Ovary (tissue), 7 donors: ENCODE measurements at regions not wholly inside any gene's neighbourhood (a gene's known extent, or its start where the extent isn't known, plus 50 kb on each side); places are given as distances from the start of the nearest gene placed in this dataset.

Experiments used
- DNase-seq, 5 donors: peaks; one replicate each; pipeline ENCODE4 v3.0.0-alpha.2; 2019 to 2020
- H3K27ac ChIP-seq, 2 donors: fragments of 200-600 bp; one replicate each; pipeline versions ENCODE4 v1.5.1 to v1.8.0; 2019 to 2022
- H3K27me3 ChIP-seq: fragments of 200-600 bp; one replicate; pipeline ENCODE4 v1.8.0; 2022
- H3K36me3 ChIP-seq: fragments of 200-600 bp; sonication (generic); one replicate; pipeline ENCODE4 v1.5.1; 2019
- H3K4me1 ChIP-seq: one replicate; pipeline ENCODE4 v1.8.1; 2013; ENCODE audit warnings: mild to moderate bottlenecking, moderate library complexity; ENCODE audit not compliant: insufficient read depth
- H3K4me3 ChIP-seq: fragments of 200-600 bp; sonication (generic); one replicate; pipeline ENCODE4 v1.5.1; 2017
- H3K9me3 ChIP-seq, 2 donors: fragments of 200-600 bp in 1 of 2; sonication (generic) in 1 of 2; one replicate each; pipeline versions ENCODE4 v1.5.1 to v1.8.1; 2013 to 2019; ENCODE audit warnings: mild to moderate bottlenecking in 1 of 2, moderate library complexity in 1 of 2
- CTCF ChIP-seq, 3 donors: fragments of 450-650 bp in 2 of 3; fragments of 200-600 bp in 1 of 3; IDR thresholded peaks; one replicate each; pipeline versions ENCODE4 v1.5.1 to v1.8.0; 2016 to 2022; ENCODE audit warnings: antibody characterized with exemption in 3 of 3, mild to moderate bottlenecking in 1 of 3
- EP300 ChIP-seq: sonication (generic); formaldehyde crosslinking; IDR thresholded peaks from one replicate; pipeline ENCODE4 v1.6.1; 2017; ENCODE audit warnings: antibody characterized with exemption
- POLR2A ChIP-seq: fragments of 450-650 bp; IDR thresholded peaks from one replicate; pipeline ENCODE4 v1.6.1; 2017; ENCODE audit warnings: antibody characterized with exemption, mild to moderate bottlenecking, moderate library complexity
- WGBS, 3 donors: extraction: QIAGEN DNeasy Blood & Tissue Kit in 1 of 3; methylation state at CpG; one replicate each; pipeline versions ENCODE4 v1.1.5 to v1.1.7; 2013 to 2017; 5-methylcytosine and 5-hydroxymethylcytosine counted together
- intact Hi-C, 4 donors: fragments of 100-400 bp; cut with DNase I; formaldehyde crosslinking; loops; one replicate each; pipeline versions ENCODE4 v1.11.0 to v1.15.1; 2022 to 2023
- donor health status: DM: no; HTN: no; CAD: no; lungs with moderate emphysema.
- donor health status: DM: no; HTN: no; CAD: no.
- donor health status: Bipolar disorder and iron deficiency.
- donor health status: DM: no; HTN: no; CAD: no.
- donor health status: DM: yes; HTN: yes; CAD: no.

- WGBS, 3 donors: 67 to 78% (median 74%) methylated on average over 5 of the region's 5 CpGs
- H3K27ac ChIP-seq: no peak overlapping the region
- no peaks in the 10 kb centered on the region for H3K36me3 ChIP-seq
- no peaks in the 10 kb centered on the region for H3K27me3 ChIP-seq
- intact Hi-C loops: no loop called here
- no peak for DNase-seq
- no peak overlapping the region for H3K4me3 ChIP-seq
- TF ChIP-seq CTCF (IDR thresholded peaks at IDR 0.05) (no peak), EP300 (no peak), POLR2A (no peak)
- H3K4me1 ChIP-seq: peaks cover 2% of the 10 kb centered on the region
- H3K9me3 ChIP-seq: no peaks in the 10 kb centered on the region
Observed at GRCh38 chr2:7118606-7119131, 201.5 kb downstream of the RNF144A start.

DNA sequence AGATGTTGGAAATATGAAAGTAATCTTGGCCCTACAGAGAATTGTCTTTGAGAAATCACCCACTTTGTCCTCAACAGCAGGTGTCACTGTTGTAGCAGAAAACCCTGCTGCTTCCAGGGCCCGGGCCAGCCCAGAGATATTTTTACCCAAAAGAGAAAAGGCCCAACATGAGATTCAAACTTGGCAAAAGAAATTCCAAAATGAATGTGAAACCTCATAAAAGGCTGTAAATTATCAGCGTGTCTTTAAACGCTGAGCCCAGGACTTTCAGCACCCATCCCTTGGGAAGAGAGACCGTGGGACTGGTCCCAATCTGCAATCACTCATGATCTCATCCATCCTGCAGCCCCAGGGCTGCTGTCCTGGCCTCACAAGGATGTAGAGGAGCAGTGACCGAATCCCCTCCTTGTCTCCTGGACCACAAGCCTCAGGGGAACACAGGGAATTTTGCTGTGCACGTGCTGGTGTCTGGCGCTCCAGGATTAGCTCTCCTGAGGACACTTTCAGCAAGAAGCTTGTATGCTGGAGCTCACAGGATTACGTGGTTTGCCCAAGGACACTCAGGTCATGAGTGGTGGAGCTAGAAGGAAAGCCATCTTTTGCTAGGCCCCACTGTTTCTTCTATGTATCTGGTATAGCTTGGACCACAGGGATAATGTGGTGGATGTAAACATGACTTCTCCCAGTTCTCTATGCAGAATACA, 202.1 kb downstream of the RNF144A start:
- intact Hi-C loops: no loop called here
- H3K27ac ChIP-seq: no peak overlapping the region
- H3K4me3 ChIP-seq: no peak overlapping the region
- peaks cover 2% of the 10 kb centered on the region for H3K4me1 ChIP-seq
- H3K36me3 ChIP-seq: no peaks in the 10 kb centered on the region
- 34 to 40% (median 40%) methylated on average over 8 of the region's 8 CpGs for WGBS, 3 donors
- H3K9me3 ChIP-seq: no peaks in the 10 kb centered on the region
- TF ChIP-seq POLR2A (no peak), CTCF (IDR thresholded peaks at IDR 0.05) (peak in 1 of 3 donors; percentile 14), EP300 (no peak)
- H3K27me3 ChIP-seq: no peaks in the 10 kb centered on the region
- DNase-seq: peak in 2 of 5 donors; percentile 26 to 28

DNA sequence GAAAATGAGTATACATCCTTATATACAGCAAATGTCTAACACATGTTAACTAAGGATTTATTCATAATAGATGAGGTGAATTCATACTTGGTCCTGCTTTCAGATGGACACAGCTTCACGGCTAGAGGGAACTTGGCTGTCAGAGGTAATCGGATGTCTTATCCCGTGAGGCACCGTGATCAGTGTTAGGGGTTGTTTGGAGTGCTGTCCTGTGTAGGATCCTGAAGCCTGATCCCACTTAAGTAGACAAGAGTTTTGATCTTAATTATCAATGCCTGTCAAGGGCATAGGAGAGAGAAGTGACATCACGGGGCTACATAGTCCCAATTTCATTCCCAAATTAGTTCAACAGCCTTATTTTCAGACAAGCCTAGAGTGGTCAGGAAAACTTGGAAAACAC, 204.6 kb downstream of the RNF144A start:
- Histone ChIP-seq H3K4me1 (peaks cover 2% of the 10 kb centered on the region), H3K36me3 (no peaks in the 10 kb centered on the region), H3K9me3 (no peaks in the 10 kb centered on the region), H3K27ac (no peak overlapping the region), H3K27me3 (no peaks in the 10 kb centered on the region), H3K4me3 (no peak overlapping the region)
- TF ChIP-seq EP300 (no peak), CTCF (IDR thresholded peaks at IDR 0.05) (no peak), POLR2A (no peak)
- DNase-seq: no peak
- 81 to 95% (median 93%) methylated on average over 5 of the region's 5 CpGs for WGBS, 3 donors
- intact Hi-C loops: no loop called here

DNA sequence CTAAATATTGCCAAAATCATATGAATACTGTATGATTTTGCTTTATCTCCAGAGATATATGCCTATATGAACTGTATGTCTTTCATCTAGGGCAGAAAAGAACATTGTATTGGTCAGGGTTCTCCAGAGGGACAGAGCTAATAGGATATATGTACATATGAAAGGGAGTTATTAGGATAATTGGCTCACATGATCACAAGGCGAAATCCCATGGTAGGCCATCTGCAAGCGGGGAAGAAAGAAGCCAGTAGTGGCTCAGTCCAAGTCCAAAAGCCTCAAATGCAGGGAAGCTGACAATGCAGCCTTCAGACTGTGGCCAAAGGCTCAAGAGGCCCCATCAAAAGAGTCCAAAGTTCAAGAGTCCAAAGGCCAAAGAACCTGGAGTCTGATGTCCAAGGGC, 209.9 kb downstream of the RNF144A start:
- intact Hi-C loops: no loop called here
- no peak for DNase-seq
- Histone ChIP-seq H3K27ac (no peak overlapping the region), H3K9me3 (no peaks in the 10 kb centered on the region), H3K27me3 (no peaks in the 10 kb centered on the region), H3K4me1 (no peaks in the 10 kb centered on the region), H3K4me3 (no peak overlapping the region), H3K36me3 (no peaks in the 10 kb centered on the region)
- TF ChIP-seq EP300: no peak
- no peak for TF ChIP-seq CTCF (IDR thresholded peaks at IDR 0.05)
- no peak for TF ChIP-seq POLR2A
- WGBS, 3 donors: 72 to 98% (median 96%) methylated on average over 2 of the region's 2 CpGs
